Loucy (cell line): ENCODE measurements at regions not wholly inside any gene's neighbourhood (a gene's known extent, or its start where the extent isn't known, plus 50 kb on each side); places are given as distances from the start of the nearest gene placed in this dataset.

Experiments used
- EZH2phosphoT487 ChIP-seq: fragments of 200-600 bp; IDR thresholded peaks from 2 replicates; pipeline ENCODE4 v1.6.1; 2018; ENCODE audit warnings: antibody characterized with exemption, mild to moderate bottlenecking, moderate library complexity, borderline replicate concordance
- TF ChIP-seq, protein P1 (sequence below): fragments of 200-600 bp; sonication (generic); conservative IDR thresholded peaks from 2 replicates; pipeline ENCODE4 v1.5.1; 2014; ENCODE audit warnings: mild to moderate bottlenecking, antibody characterized with exemption, low read length

DNA sequence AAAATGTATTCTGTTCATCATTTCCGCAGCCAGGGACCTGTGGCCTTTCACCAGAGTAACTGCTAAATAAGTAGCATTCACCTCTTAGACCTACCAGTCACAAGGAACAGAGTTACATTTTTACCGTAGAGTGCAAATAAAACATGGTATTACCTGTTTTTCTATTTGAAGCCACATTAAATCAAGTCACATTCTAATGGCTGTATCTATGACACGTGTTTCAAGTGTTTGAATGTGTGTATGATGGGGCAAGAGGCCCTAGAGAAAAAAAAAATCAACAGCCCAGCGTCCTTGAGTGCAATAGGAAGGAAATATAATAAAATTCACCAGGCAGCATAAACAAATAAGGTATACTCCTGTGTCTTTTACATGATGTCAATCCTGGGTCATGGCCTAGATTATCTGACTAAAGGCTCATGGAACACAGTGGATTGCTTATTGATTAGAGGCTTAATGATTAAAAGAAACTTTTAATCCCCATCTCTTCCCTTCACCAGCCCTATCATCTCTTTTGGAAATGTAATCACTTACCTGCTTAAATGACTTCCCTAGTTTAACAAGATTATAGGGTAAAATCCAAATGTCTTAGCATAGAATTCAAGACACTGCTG, 168.7 kb upstream of the CDH5 start:
- TF ChIP-seq, protein P1, sequence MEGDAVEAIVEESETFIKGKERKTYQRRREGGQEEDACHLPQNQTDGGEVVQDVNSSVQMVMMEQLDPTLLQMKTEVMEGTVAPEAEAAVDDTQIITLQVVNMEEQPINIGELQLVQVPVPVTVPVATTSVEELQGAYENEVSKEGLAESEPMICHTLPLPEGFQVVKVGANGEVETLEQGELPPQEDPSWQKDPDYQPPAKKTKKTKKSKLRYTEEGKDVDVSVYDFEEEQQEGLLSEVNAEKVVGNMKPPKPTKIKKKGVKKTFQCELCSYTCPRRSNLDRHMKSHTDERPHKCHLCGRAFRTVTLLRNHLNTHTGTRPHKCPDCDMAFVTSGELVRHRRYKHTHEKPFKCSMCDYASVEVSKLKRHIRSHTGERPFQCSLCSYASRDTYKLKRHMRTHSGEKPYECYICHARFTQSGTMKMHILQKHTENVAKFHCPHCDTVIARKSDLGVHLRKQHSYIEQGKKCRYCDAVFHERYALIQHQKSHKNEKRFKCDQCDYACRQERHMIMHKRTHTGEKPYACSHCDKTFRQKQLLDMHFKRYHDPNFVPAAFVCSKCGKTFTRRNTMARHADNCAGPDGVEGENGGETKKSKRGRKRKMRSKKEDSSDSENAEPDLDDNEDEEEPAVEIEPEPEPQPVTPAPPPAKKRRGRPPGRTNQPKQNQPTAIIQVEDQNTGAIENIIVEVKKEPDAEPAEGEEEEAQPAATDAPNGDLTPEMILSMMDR: no peak
- TF ChIP-seq EZH2phosphoT487: no peak
